DMS 273 (cell line): ENCODE measurements at regions not wholly inside any gene's neighbourhood (a gene's known extent, or its start where the extent isn't known, plus 50 kb on each side); places are given as distances from the start of the nearest gene placed in this dataset.

ENCODE experiments used
- DNase-seq: peaks from one replicate; lab custom pipeline; 2025; ENCODE audit not compliant: unreplicated experiment; lab: John Stamatoyannopoulos, UW

DNA sequence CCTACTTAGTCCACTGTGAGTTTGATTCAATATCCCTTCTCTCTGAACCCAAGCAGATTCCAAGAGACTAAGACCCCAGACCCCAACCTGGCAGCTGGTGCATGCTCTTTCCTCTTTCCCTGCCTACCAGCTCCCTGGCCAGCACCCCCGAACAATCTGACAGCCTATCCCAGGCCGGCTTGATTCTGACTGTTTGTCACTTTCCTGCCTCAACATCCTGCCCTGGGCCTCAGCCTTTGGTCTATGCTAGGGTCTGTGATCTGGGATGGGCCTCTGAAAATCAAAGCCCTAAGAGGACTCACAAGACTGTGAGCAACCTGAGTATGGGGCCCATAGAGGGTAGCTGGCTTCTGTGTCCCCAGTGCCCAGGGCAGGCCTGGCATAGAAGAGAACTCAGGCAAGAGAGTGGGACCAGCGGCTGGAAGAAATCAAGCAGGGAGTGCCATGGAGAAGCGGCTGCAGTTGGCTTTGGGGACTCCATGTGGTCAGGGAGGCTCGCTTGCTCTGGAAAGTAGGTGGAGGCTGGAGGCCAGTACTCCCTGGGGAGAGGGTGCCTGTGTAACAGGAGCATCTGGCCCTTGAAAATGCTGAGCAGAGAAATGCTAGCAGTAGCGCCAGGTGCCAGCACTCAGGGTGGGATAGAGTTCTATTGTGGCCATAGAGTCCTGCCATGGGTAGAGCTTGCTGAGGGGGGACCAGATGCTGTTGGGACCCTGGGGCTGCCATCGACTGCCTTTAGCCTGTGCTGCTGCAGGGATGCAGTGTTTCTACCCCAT lies 343.9 kb downstream of the DYSF start:
- peak; percentile 29 for DNase-seq

DNA sequence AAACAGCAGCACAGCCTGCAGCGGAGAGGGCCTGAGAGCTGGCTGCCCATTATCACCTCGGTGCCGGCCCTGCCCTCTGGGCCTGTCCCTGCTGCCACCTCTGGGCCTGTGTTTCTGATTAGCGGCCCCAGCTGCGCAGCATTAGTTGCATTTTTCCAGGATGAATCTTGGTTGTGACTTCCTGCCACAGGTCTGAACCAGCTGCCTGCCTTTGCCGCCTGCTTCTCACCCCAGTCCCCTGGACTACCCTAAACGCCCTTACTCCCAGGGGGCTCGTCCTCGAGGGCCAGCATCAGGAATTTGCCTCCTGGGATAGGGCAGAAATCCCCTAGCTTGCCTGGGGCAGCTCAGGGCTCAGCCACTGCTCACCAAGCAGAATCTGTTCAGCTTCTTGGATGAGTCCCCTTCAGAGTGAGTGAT lies 342.8 kb downstream of the DYSF start:
- no peak for DNase-seq

DNA sequence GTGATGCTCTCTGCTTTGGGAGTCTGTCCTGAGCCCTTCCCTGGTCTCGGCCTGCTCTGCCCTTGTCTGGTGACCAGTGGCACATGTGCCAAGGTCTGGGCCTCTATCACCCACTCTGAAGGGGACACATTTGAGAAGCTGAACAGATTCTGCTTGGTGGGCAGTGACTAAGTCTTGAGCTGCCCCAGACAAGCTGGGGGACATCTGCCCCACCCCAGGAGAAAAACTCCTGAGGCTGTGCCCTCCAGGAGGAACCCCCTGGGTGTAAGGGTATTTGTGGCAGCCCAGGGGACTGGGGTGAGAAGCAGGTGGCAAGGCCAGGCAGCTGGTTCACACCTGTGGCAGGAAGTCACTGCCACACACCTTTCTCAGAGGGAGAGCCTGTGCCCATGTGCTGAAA lies 342.1 kb downstream of the DYSF start:
- DNase-seq = no peak

DNA sequence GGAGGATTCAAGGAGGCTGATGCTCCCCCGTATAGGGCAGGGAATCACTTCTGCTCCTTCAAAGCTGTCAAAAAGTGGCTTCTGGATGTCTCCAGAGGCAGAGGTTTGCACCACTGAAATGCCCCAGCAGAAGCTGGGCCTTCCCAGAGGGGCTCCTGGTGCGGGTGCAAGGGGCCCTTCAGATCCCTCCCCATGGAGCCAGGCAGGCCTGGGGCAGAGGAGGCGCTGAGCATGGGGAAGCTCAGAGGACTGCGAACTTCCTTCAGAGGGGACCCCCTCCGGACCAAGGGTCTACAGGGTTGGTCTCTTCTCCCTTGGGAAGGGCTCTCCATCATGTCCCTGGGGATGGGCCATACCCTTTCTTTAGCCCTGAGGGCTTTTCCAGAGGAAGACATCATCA lies 341.2 kb downstream of the DYSF start:
- no peak for DNase-seq

DNA sequence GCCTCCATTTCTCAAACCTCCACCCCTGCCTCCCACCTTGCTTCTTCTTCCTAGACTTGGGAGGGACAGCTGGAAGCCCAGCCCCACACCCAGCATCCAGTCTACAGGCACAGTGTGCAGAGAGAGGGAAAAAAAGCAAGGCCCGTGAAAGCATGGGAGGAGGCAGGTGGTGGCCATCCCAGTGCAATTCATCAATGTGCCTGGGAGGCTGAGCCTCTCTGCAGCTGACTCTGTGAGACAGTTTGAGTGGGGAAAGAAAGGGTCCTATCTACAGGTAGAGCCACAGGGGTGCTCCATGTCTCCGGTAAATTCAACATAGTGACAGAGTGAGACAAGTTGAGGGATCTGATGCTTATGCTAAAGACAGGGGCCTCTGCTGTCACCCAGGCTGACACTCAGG lies 340.6 kb downstream of the DYSF start:
- DNase-seq = no peak

DNA sequence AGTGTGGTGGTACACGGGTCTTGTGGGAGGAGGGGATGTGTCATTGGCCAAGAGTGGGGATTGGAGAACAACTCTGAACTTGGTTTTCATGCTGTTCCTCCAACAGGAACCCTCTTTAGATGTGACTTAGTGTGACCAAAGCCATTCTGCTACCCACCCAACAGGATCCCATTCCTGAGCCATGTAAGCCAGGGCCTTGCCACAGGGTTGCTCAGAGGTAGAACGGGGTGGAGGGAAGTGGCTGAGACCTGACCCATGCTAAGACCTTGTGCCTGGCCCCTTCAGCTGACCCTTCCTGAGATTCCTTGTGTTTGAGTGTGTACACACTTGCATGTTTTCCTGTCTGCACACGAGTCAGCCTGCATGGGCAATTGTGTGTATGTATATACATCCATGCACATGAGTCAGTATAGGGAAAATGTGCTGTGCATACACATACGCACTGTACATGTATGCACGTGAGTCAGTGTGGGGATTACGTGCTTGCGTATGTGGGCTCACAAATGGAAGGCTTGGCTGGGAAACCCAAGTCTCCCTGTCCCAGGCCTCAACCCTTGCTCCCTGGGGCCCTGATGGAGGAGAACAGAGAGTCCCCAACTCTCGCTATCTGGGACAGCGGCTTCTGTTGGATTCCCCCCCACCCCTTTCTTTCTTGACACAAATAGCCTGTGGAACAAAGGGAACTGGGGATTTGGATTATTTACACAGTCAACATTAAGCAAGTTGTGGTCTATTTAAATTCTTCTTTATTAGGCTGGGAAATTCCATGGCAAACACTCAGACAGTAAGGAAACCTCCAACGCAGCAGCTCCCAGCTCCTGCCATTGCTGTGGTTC lies 339.8 kb downstream of the DYSF start:
- no peak for DNase-seq

DNA sequence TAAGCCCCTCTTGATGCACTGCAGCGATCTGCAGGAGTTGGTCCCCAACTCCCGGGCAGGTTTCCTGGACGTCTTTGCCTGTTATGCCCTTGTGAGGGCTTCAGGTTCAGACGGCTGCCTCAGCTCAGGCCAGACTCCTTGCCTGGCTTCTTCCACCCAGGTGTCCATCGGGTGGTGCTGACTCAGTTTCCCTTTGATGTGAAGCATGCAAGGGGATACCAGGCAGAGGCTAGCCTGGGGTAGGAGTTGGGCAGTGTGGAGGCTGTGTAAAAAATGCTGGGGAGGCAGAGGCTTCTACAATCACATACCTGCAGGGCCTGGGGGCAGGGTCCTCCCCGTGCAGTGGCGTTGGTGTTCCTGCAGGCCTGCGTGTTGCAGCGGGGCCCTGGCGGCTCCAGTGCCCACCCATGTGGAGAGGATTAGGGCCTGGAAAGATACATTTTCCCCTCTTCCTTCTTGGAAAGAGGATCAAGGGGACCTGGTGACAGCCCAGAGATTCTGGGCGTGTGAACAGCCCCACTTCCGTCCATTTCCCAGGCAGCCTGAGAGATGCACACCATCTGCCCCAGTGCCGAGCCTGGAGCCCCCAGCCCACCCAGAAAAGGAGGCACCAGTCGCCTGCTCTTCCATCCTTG lies 338.3 kb downstream of the DYSF start:
- no peak for DNase-seq

DNA sequence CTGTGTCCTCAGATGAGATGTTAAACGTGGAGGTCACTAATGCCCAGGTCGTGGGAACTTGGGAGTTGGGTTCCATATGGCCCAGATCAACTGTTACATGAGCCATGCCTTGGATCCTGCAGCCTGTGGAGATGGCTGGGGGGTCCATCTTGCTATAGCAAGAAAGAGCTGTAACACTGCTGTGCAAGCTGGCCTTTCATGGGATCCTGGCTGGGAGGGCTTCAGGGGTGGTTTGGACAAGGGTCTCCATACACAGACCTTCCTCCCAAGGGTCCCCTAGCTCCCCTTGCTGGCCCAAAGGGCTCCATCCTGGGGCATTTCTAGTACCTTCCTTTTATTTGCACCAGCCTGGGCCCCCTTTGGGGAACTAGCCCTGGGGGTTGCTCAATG lies 337.7 kb downstream of the DYSF start:
- no peak for DNase-seq

DNA sequence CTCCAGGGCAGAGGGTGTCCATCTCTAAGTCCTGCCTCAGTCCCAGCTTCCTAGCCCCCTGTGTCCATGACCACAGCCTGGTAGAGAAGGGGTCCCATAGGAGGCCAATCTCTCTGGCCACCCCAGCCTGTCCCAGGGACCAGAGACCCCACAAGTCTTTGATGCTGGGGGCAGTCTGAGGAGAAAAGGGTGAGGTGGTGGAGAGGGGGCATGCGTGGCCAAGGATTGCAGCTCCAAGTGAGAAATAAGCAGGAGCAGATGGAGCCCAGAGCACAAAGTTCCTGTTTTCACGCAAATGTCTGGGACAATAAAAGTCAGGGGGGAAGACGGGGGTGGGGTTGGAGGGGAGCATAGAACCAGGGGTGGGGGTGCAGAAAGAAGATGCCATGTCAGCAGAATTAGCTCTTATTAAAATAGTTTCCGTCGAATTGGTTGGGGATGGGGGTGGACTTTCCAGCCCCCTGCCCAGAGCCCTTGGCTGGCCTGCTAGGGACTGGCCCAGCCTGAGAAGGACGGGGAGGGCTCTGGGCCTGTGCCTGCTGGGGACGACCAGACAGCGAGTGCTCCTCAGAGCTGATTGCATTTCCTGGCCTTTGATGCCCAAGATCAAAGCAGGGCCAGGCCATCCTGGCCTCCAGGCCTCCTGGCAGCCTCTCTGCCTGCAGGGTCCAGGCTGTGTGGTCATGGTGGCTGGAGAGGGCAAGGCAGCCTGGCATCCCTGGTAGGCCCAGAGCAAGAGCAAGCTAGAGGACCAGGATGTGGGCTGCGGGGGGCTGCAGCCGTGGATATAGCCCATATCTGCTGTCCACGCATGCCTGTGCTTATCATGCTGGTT lies 337.1 kb downstream of the DYSF start:
- no peak for DNase-seq

DNA sequence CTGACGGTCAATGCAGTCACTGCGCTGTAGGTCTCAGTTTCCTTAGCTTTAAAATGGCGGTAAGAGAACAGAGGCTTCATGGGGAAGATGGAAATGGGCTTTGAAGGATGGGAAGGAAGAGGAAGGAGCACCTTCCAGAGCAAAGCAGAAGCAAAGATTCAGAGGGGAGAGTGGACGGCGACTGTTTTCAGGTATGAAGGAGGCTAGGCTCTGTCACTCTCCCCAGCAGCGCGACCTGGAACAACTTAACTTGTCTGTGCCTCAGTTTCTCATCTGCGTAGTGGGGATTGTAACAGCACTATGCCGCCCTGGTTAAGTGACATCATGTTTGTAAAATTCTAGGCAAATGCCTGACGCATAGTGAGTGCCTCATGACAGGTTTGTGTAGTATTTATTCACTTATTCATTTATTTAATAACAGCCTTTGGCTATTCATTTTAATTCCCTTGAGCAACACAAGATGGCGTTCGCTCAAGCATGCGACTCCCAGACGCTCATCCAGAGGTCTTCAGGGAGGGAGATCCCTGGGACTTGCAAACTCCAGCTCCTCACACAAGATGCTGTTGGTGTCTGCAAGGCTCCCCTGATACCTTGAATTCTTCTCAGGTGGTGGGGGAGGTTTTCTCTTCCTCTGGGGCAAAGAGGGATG lies 336.3 kb downstream of the DYSF start:
- peak; percentile 45 for DNase-seq

DNA sequence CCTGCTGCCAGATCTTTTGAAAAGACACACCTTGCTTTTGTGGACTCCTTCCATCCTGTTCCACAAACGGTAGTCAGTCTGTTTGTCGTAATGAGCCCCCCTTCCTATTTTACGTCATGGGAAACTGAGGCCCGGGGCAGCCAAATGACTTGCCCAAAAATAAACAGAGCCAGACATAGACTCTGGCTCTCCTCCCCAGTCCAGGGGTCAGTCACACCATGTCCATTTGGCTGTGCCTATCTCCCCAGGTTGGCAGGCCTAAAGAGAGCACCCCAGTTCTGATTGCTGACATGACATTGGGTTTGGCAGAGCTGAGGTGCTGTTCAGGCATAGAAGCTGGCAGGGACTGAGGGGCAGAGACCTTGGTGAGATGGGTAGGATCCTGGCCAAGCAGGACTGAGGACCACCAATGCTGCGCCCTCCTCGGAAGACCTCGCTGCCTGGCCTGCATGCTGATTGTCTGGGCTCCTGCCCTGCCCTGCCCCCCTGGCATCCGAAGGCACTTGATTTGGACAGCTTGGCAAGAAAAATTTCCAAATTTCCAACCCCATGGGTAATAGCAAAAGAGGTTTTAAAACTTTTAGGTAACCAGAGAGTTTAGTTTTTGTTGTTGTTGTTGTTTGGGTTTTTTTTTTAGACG lies 335.4 kb downstream of the DYSF start:
- DNase-seq = no peak

DNA sequence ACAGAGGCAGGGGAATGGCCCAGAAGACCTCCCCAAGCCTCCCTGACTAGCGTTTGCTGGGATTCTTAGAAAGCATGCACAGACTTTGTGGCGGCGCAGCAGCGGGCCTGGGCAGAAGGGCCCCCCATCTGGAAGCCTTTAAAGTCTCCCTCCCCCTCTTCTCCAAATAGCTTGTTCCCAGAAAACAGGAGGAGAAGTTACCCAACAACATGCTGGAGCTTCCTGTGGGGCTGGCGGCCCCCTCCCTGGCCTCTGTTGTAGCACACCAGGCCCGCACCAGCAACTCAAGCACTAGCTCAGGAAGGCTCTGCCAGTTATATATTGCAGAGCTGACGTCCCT lies 334.8 kb downstream of the DYSF start:
- peak; percentile 78 for DNase-seq

DNA sequence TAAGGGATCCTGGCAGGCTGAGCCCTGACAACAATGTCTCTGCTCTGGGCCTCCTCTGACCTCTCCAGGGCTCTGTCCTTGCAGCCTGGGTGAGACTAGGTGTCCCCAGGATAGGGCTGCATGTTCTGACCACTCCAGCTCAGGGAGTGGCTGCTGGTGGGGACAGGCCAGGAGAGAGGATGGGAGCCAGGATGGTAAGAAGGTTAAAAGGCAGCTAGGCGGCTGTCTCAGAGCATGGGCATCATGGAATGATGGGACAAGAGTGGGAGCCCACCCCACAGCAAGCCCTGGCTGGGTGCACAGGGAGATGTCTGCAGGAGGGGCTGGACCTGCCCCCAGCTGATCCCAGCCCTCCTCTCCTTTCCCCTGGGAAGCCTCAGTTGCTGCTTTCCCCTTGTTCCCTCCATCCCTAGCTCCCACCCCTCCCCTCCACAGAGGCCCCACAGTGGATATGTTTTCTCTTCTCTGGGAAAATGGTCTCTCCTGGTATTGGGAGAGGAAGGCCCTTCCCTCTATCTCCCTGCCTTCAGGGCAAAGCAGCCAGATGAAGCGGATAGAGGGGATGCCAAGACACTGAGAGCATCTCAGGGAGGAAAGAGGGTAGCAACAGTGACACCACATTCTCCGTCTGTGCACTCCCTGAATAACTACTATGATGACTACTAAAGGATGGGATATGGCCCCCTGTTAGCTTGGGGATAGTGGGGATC lies 334.3 kb downstream of the DYSF start:
- peak; percentile 58 for DNase-seq

DNA sequence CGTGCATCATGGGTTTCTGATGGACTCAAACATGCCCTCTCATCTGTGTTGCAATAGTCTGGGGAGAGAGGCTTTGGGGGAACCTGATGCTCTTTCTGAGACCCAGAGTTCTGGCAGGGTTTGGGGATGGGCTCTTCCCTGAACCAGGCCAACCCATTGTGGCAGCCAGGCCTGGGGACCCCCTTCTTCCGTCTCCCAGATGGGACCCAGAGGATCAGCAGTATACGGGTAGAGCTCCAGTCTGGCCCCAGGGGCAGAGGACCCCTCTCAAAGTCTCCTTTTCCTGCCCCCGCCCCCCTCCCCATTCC lies 333.7 kb downstream of the DYSF start:
- DNase-seq = no peak

DNA sequence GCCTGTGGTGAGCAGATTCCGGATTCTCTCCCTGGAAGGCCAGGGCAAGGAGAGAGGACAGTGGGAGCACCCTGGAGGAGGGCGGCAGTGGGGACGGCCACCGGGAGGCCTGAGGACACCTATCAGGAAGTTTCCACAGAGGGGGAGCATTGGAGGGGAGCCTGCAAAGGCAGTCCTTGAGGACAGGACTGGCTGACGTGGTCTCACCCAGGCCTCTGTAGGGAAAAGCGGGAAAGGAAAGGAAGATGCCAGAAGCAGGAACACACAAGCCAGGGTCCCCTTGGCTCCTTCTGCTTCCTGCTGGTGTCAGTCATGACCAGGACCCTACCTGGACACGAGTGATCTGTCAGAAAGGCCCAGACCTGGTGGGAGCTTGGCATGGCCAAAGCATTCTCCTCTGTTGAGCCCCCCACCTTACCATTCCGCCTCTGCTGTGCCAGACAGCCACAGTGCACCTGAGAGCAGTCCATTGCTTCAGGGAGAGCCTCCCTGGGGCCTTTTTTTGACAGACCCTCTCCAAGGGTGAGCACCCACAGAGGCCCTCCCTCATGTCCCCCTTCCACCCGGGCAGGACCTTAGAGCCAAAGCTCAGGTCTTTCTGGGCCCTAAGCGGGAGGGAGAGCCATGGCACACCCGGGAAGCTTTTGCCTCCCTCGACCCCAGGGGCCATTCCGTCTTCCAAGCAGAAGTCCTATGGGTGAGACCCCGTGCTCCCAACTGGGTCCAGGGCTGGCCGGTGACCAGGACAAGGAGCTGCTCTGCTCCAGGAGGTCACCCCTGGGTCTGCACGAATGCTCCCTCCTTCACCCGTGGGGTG lies 333.1 kb downstream of the DYSF start:
- DNase-seq = no peak

DNA sequence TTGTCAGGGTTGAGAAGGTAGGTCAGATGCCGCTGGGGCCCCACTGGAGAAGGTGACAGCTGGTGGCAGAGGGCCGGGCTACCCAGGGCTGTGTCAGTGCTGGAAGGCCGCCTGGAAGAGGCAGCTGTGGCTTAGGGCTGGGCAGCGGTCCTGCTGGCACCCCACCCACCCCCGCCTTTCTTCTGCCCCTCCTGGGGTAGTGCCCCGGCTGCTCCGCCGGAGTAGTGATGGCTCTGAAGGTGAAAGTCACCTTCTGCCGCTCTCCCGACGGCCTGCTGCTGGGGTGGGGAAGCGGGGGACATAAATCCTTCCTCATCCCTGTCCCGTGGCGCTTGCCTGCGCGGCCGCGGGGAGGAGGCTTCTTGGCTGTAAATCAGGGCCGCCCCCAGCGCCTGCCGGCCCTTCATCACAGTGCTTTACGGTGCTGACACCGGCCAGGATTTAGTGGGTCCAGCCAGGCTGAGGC lies 332.2 kb downstream of the DYSF start:
- peak; percentile 63 for DNase-seq

DNA sequence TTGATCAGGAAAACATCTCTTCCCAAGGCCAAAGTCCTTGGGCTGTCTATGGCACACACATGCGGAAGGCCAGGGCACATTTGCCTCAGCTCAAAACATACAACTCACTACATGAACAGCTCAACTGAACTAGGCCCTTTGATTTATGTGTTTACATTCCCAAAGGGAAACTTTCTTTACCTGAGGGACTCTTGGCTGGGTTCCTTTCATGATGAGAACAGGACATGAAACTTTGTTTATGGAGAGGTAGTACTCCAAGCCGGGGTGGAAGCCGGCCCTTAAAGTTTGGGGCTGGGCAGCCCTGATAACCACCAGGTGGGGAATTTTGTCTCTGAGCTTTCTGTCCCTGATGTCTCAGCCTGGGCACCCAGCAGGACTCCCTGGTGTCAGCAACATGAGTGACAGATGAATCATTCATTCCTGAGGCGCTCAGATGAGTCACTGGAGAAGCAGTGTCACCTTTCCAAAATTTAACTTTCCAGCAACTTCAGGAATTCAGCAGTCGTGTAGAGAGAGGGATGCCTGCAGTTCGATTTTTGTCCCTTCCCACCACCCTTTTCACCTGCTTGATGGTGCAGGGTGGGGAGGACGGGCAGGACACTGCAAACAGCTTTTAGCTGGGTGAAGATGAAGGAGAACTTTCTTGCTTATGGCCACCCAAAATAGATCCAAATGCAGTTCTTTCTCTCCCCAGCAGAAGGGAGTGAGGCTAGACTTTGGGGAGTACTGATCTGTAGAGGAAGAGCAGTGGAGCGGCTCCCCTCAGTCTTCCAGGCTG lies 331.6 kb downstream of the DYSF start:
- no peak for DNase-seq

DNA sequence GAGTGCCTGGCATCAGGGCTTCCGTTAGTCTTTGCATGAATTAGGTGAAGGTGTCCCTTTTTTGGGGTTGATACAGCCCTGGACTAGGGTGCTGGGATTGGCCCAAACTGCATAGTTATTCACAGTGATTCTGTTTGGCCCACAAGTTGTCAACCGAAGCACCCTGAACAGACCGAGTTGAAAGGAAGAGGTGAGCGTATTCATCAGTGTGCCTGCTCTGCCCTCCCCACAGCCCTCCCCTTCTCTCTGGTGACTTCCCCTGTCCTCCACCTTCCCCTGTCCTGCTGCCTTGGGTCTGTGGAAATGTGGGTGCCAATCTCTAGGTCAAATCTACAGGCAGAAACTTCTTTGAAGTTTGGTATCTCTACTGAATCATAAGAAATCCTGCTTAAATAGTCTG lies 330.5 kb downstream of the DYSF start:
- no peak for DNase-seq
